ENCODE measurements at regions not wholly inside any gene's neighbourhood (a gene's known extent, or its start where the extent isn't known, plus 50 kb on each side); places are given as distances from the start of the nearest gene placed in this dataset.

- Histone ChIP-seq H3K4me1 (no peaks in the 10 kb centered on the region), H3K36me3 (no peaks in the 10 kb centered on the region), H3K9me3 (no peaks in the 10 kb centered on the region), H3K4me3 (no peak overlapping the region), H3K27me3 (no peaks in the 10 kb centered on the region), H3K27ac (no peak overlapping the region)
- intact Hi-C loops (cut with DNase I) = no loop called here
- no peak for DNase-seq (ENCODE audit: extremely low spot score in 2 of 2)
- TF ChIP-seq CTCF (IDR thresholded peaks at IDR 0.05) (no peak), POLR2AphosphoS5 (IDR thresholded peaks at IDR 0.05; ENCODE audit: insufficient read depth in 1 of 2, low read depth in 1 of 2) (no peak), POLR2A (IDR thresholded peaks at IDR 0.05) (no peak)
Measured at GRCh38 chr9:12060811-12061210, 632.4 kb upstream of the TYRP1 start.

- no peaks in the 10 kb centered on the region for H3K9me3 ChIP-seq
- no peaks in the 10 kb centered on the region for H3K36me3 ChIP-seq
- no peak overlapping the region for H3K27ac ChIP-seq
- H3K4me3 ChIP-seq = no peak overlapping the region
- no peaks in the 10 kb centered on the region for H3K27me3 ChIP-seq
- no peak for TF ChIP-seq CTCF (IDR thresholded peaks at IDR 0.05)
- no peak for DNase-seq (ENCODE audit: extremely low spot score in 2 of 2)
- H3K4me1 ChIP-seq = no peaks in the 10 kb centered on the region
- intact Hi-C loops (cut with DNase I) = no loop called here
Measured at GRCh38 chr9:12065050-12065449, 628.1 kb upstream of the TYRP1 start.

- Histone ChIP-seq H3K9me3 (no peaks in the 10 kb centered on the region), H3K27ac (no peak overlapping the region), H3K36me3 (no peaks in the 10 kb centered on the region), H3K27me3 (no peaks in the 10 kb centered on the region), H3K4me1 (no peaks in the 10 kb centered on the region), H3K4me3 (no peak overlapping the region)
- TF ChIP-seq CTCF (IDR thresholded peaks at IDR 0.05) (no peak), POLR2AphosphoS5 (IDR thresholded peaks at IDR 0.05; ENCODE audit: insufficient read depth in 1 of 2, low read depth in 1 of 2) (no peak), POLR2A (IDR thresholded peaks at IDR 0.05) (no peak)
- no peak for DNase-seq (ENCODE audit: extremely low spot score in 2 of 2)
- intact Hi-C loops (cut with DNase I) = no loop called here
Measured at GRCh38 chr9:12065686-12066085, 627.5 kb upstream of the TYRP1 start.

GRCh38 chr9:12066455-12067035 lies 626.6 kb upstream of the TYRP1 start:
- Histone ChIP-seq H3K4me1 (no peaks in the 10 kb centered on the region), H3K36me3 (no peaks in the 10 kb centered on the region), H3K27me3 (no peaks in the 10 kb centered on the region), H3K9me3 (no peaks in the 10 kb centered on the region), H3K4me3 (no peak overlapping the region), H3K27ac (no peak overlapping the region)
- no peak for DNase-seq (ENCODE audit: extremely low spot score in 2 of 2)
- intact Hi-C loops (cut with DNase I) = no loop called here
- TF ChIP-seq CTCF (IDR thresholded peaks at IDR 0.05) = no peak
- TF ChIP-seq POLR2A (IDR thresholded peaks at IDR 0.05) = no peak
- TF ChIP-seq POLR2AphosphoS5 (IDR thresholded peaks at IDR 0.05; ENCODE audit: insufficient read depth in 1 of 2, low read depth in 1 of 2) = no peak

GRCh38 chr9:12069366-12069765 lies 623.8 kb upstream of the TYRP1 start:
- no peaks in the 10 kb centered on the region for H3K27me3 ChIP-seq
- intact Hi-C loops (cut with DNase I) = no loop called here
- no peak for DNase-seq (ENCODE audit: extremely low spot score in 2 of 2)
- H3K9me3 ChIP-seq = no peaks in the 10 kb centered on the region
- no peak overlapping the region for H3K27ac ChIP-seq
- no peaks in the 10 kb centered on the region for H3K4me1 ChIP-seq
- no peak overlapping the region for H3K4me3 ChIP-seq
- TF ChIP-seq CTCF (IDR thresholded peaks at IDR 0.05) (no peak), POLR2AphosphoS5 (IDR thresholded peaks at IDR 0.05; ENCODE audit: insufficient read depth in 1 of 2, low read depth in 1 of 2) (no peak), POLR2A (IDR thresholded peaks at IDR 0.05) (no peak)
- no peaks in the 10 kb centered on the region for H3K36me3 ChIP-seq

Measured in vagina (tissue), 2 donors.